ENCODE measurements at regions not wholly inside any gene's neighbourhood (a gene's known extent, or its start where the extent isn't known, plus 50 kb on each side); places are given as distances from the start of the nearest gene placed in this dataset.

GRCh38 chr4:116872308-116872707 is 213.1 kb downstream of the TRAM1L1 start:
- no peak for DNase-seq (ENCODE audit: low spot score)

DNA sequence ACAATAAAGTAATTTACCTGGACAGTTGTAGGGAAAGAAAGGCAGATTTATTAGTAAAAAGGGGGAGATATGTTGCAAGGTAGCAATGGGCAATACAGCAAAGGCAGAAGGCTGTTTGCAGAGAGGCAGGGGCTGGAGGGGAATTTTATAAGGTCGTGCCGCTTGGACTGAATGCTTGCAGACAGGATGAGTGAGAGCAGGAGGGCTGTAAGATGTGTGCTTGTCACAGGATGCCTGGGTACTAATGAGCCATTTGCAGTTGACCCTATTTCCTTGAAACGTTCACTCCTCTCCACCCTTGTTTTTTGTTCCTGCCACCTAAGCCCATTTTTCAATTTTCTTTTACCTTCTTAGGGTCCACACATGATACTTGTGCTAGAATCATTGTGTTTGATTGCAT is 214.7 kb downstream of the TRAM1L1 start:
- no peak for DNase-seq (ENCODE audit: low spot score)

DNA sequence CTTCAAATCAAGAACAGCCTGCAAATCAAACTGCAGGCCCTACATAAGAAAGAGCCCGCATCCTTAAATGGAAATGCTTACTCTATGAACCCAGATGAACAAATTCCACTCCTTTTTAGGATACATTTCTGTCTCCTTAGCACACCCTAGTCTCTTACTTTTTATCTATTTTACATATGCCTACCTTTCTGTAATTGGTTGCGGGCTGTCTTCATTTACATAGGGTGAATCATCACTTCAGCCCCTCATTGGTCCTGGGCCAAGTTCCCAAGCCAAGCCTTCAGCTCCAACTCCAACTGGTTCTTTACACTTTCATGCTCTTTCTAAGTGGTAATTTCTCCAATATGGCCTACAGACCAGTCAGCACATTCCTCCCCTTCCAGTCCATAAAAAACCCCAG is 219.3 kb downstream of the TRAM1L1 start:
- DNase-seq (ENCODE audit: low spot score), result no peak

GRCh38 chr4:116862592-116862991 is 222.8 kb downstream of the TRAM1L1 start:
- no peak for DNase-seq (ENCODE audit: low spot score)

DNA sequence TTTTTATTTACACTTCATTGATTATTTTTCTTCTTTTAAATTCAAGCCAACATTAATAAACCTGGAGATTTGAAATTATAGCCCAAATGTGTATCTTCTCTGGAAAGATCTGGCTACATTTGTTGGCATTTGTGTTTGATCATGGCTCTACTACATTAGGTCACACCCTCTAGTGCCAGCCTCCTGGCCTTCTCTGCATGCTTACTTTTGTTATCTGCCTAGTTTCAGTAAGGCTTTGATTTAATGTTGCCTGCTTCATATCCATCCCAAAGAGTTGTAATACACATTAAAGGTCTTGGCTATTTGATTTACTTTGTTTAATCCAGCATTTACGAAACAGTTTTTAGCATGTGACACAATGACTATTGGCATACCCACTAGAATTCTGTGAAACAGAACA is 224.5 kb downstream of the TRAM1L1 start:
- no peak for DNase-seq (ENCODE audit: low spot score)

GRCh38 chr4:116849620-116850019 is 235.8 kb downstream of the TRAM1L1 start:
- no peak for DNase-seq (ENCODE audit: low spot score)

GRCh38 chr4:116847616-116848015 is 237.8 kb downstream of the TRAM1L1 start:
- DNase-seq (ENCODE audit: low spot score), result no peak

GRCh38 chr4:116839826-116840225 is 245.6 kb downstream of the TRAM1L1 start:
- no peak for DNase-seq (ENCODE audit: low spot score)

DNA sequence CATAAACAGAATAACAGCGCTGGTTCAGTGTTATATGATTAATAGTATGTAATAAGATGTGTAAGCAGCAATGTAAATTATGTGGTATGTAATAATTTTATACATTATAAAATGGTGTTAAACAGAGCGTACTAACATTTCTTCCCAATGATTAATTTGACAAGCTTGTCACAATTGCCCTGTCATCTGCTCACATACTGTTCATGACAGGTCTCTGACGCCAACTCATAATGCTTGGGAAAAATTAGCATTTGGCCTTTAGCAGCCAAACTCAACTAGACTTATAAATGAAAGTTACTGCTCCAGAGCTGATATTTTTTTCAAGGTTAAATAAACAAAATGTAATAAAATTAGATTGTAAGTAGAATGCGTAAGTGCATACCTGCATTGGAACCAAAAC is 246.8 kb downstream of the TRAM1L1 start:
- DNase-seq (ENCODE audit: low spot score), result no peak

DNA sequence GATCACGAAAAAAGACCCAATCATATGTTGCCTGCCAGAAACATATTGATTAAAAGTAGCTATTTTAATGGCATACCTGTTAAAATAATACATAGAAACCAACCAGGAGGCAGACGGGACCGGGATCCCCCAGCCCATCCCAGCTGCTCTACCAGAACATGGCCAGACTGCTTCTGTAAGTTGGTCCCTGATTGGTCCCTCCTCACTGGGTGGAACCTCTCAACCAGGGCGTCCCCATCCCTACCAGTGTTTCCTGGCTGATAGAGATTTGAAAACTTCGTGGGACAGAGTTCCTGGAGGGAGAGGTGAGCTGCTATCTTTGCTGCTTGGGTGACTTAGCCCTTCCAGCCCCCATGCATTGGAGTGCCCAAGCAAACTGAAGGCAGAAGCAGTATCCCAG is 256.2 kb downstream of the TRAM1L1 start:
- DNase-seq (ENCODE audit: low spot score), result no peak

DNA sequence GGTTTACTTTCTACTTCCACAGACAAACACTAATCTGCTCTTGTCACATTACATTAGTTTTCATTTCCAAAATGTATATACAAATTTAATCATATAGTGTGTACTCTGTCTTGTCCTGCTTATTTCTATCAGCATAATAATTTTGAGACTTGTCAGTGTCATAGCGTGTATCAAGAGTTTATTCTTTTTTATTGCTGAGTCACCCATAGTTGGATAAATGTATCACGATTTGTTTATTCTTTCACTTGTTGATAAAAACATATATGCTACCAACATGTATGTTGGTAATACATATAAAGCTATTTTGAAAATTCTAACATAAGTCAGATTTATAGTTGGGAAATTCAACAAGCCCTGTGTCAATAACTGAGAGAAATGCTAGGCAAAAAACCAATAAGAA is 261.2 kb downstream of the TRAM1L1 start:
- DNase-seq (ENCODE audit: low spot score), result no peak

DNA sequence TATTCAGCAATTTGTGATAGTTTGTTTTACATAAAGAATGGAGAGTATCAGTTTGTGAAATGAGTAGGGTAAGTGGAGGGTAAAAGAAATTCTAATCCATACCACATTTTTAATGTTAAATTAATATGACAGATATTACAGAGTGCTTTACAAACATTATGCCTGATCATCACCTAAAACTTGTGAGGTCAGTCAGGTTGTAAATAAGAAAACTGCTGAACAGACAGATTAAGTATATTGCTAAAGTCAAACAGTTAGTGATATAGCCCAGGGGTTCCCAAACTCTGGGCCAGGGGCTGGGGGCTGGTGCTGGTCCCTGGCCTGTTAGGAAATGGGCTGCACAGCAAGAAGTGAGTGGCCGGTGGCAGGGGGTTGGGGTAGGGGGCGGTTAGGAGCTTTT is 273.6 kb downstream of the TRAM1L1 start:
- DNase-seq (ENCODE audit: low spot score), result no peak

- DNase-seq (ENCODE audit: low spot score), result no peak
Observed at GRCh38 chr4:116796022-116796421, 289.4 kb downstream of the TRAM1L1 start.

- DNase-seq (ENCODE audit: low spot score), result no peak
Observed at GRCh38 chr4:116788723-116789122, 296.7 kb downstream of the TRAM1L1 start.

DNA sequence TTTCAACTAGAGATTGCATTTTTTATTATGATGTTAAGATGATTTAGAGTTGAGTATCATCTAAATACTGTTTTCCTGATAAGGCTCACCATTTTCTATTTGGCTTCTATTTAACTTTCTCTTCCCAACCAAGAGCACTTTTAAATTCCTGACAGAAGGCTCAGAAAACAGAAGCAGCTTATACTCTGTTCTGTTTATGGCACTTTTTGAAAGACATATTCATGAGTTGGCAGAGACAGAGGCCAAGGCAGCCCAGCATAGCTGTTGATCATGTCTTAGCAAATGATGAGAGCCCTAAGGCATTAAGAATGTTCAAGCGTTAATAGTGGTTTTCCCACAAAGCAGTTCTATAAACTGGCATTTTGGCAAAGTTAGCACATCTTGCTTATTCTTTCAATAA is 330.3 kb downstream of the TRAM1L1 start:
- no peak for DNase-seq (ENCODE audit: low spot score)

DNA sequence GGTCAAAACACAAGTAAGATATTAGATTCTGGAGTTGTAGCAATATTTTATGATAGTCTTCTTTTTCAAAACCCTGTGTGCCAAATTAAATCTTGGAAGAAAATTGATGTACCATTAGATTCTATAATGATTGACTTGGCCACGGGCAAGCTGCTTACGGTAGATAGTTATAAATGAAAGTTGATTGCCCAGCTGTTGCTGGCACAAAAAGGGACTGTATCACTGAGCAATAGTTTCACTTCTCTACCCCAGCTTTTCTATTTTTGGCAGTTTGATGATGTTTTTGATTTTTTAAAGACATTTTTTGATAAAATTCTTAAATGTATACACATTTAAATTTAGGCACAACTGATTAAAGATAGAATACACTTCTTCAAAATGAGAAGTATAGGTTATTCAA is 333.3 kb downstream of the TRAM1L1 start:
- no peak for DNase-seq (ENCODE audit: low spot score)

DNA sequence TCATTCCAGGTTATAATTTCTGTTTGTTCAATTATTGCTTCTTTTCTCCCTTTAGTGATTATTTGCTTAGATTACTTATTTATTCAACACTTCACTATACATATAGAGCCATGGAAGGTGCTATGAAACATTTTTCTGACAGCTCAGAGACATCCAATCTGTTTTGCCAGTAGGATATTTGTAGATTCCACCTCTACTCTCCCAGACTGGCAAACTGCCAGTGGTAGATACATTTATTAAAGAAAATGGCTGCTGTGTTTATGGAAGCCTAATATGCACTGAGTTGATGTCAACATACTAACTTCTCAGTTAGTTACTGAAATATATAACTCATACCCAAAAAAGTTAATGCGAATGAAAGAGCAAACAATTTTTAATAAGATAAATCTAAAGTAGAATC is 348.6 kb downstream of the TRAM1L1 start:
- DNase-seq (ENCODE audit: low spot score), result no peak

DNA sequence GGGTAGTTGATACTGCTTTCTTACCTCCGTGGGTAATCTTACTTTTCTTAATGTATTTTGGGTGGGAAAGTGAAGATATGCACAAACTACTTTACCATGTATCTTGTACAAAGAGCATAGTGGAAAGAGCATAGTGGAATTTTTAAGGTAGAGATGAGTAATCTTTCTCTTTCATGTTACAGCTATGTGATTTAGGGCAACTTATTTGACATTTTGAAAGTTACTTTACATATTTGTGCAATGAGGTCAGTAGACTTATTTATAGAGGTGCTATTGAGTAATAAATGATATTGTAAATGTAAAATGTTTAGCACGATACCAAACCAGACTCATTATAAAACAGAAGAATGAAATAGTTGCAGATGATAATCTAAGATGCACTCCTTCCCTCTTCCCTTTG is 351.2 kb downstream of the TRAM1L1 start:
- DNase-seq (ENCODE audit: low spot score), result no peak

- no peak for DNase-seq (ENCODE audit: low spot score)
Observed at GRCh38 chr4:116733370-116733769, 352.0 kb downstream of the TRAM1L1 start.

GRCh38 chr4:116726523-116726922 is 358.9 kb downstream of the TRAM1L1 start:
- DNase-seq (ENCODE audit: low spot score), result no peak

- DNase-seq (ENCODE audit: low spot score), result no peak
Observed at GRCh38 chr4:116724249-116724648, 361.1 kb downstream of the TRAM1L1 start.

DNA sequence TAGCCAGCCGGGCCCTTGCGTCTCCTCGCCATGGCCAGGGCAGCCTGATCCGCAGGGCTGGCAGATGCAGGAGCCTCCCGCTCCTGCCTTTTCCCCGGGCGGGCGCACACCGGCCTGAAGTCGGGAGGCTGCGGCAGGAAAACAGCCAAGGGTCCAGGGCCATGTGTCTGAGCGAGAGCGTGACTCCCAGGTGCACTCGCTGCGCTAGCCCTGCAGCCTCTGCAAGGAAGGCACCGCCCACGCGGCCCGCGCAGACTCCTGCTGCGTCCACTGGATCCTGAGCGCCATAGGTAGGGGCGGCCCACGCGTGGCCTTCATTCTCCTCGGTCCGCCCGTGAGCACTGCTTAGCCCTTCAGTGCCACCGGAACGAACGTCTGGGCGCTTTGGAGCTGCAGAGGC is 379.9 kb downstream of the TRAM1L1 start:
- no peak for DNase-seq (ENCODE audit: low spot score)

DNA sequence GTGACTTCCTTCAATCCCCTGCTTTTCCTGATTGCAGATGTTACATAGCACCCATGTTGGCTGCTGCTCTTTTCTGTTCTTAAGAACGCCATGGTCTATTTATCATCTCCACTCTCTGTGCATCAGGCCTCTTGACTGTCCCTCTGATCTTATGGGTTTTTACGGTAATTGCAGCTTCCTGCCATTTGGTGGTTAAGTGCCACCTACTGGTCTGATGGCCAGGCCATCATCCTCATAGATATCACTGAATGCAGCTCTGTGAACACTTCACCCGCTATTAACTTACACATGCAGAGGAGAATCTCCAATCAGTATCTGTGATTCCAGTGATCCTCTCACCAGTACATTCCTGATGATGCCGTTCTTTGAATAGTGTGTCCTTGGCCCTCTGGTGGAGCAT is 382.4 kb downstream of the TRAM1L1 start:
- no peak for DNase-seq (ENCODE audit: low spot score)

DNA sequence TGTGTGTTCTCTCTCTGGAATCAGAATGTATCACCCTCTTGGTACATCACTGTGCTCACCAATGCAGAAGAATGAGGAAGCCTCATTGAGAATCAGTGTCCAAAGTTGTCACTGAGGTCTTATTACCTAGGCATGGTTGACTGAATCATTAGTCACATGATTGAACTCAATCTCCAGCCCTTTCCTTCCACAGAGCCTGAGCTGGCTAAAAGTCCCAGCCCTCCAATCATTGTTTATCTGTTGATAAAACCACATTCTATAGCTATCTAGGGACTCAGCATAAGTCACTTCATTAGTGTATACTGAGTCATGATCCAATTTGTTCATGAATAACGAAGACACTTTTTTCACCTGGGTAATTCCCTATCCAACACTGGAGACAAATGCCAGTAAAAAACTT is 396.8 kb downstream of the TRAM1L1 start:
- no peak for DNase-seq (ENCODE audit: low spot score)

GRCh38 chr4:116668190-116668589 is 417.2 kb downstream of the TRAM1L1 start:
- DNase-seq (ENCODE audit: low spot score), result no peak

Measured in GM03348 (cell line).